K562 (cell line): ENCODE measurements at regions not wholly inside any gene's neighbourhood (a gene's known extent, or its start where the extent isn't known, plus 50 kb on each side); places are given as distances from the start of the nearest gene placed in this dataset.

Experiments
- ATAC-seq: fragments of 200-7000 bp; cut with Tn5 transposase; 3 replicates; pipeline ENCODE4 v1.9.1; 2020; ENCODE audit warnings: moderate library complexity
- BruUV-seq: library from RNA; stranded (reverse); fragments of 400-500 nt; replicated peaks from 2 replicates; lab custom pipeline; 2021; lab: Mats Ljungman, UMichigan
- CTCF ChIA-PET: fragments of 300-600 bp; formaldehyde crosslinking; extraction: SDS; loops from one replicate; lab custom pipeline; 2021; ENCODE audit warnings: low intra/inter-chr PET ratio; lab: Yijun Ruan, JAX
- POLR2A ChIA-PET: fragments of 300-600, 350-650 bp; sonication (Branson Sonifier 250); formaldehyde crosslinking; extraction: SDS; loops from one replicate; lab custom pipeline; 2021; ENCODE audit warnings: antibody characterized with exemption, inconsistent platforms; lab: Yijun Ruan, JAX
- DNase-seq, 4 experiments: peaks; one replicate each; pipeline versions ENCODE4 v3.0.0 to v3.0.0-alpha.2; 2011 to 2018; ENCODE audit warnings: low spot score in 3 of 4, mixed read lengths in 3 of 4; ENCODE audit errors: extremely low read depth in 1 of 4
- FAIRE-seq: peaks from 2 replicates; lab custom pipeline; 2011; peaks lifted over from hg19 to GRCh38; lab: Jason Lieb, UNC
- H2AFZ ChIP-seq: 2 replicates; pipeline ENCODE4 v1.6.0; 2011; ENCODE audit warnings: low read depth, low read length, control low read depth, inconsistent platforms
- H3K27ac ChIP-seq: fragments of 200-600 bp; 3 replicates; pipeline ENCODE4 v1.8.0; 2011; ENCODE audit warnings: low read depth, mild to moderate bottlenecking, control low read depth, inconsistent platforms, low read length, moderate library complexity, mixed read lengths; ENCODE audit errors: extremely low read depth
- H3K27me3 ChIP-seq, 2 experiments: fragments of 300-600 bp in 1 of 2; 2 replicates in 1 of 2; 3 replicates in 1 of 2; pipeline versions ENCODE4 v1.6.0 to v1.8.0; 2011; ENCODE audit warnings: inconsistent platforms in 2 of 2, low read length in 2 of 2, mild to moderate bottlenecking in 1 of 2, mixed read lengths in 1 of 2, moderate library complexity in 1 of 2; ENCODE audit not compliant: control insufficient read depth in 2 of 2, insufficient read depth in 2 of 2
- H3K36me3 ChIP-seq: fragments of 300-600 bp; 3 replicates; pipeline ENCODE4 v1.8.0; 2011; ENCODE audit warnings: mild to moderate bottlenecking, low read length, inconsistent platforms; ENCODE audit not compliant: control insufficient read depth, insufficient read depth
- H3K4me1 ChIP-seq, 2 experiments: fragments of 200-600 bp in 1 of 2; replicated peaks in 1 of 2; 2 replicates in 1 of 2; 3 replicates in 1 of 2; pipeline versions ENCODE4 v1.5.1 to v1.8.0; 2011; ENCODE audit warnings: inconsistent platforms in 2 of 2, low read length in 2 of 2, mild to moderate bottlenecking in 1 of 2, mixed read lengths in 1 of 2, moderate library complexity in 1 of 2; ENCODE audit not compliant: control insufficient read depth in 2 of 2, insufficient read depth in 2 of 2
- H3K4me2 ChIP-seq: 2 replicates; pipeline ENCODE4 v1.6.1; 2011; ENCODE audit warnings: low read length, control low read depth, inconsistent platforms, mixed read lengths; ENCODE audit not compliant: insufficient read depth
- H3K4me3 ChIP-seq: fragments of 200-600 bp; sonication (generic), shearing (Covaris generic); 2 replicates; pipeline ENCODE4 v1.5.1; 2016; ENCODE audit warnings: control low read depth, inconsistent platforms
- H3K79me2 ChIP-seq: fragments of 200-600 bp; 3 replicates; pipeline ENCODE4 v1.8.0; 2011; ENCODE audit warnings: low read length, inconsistent platforms; ENCODE audit not compliant: control insufficient read depth, insufficient read depth
- H3K9ac ChIP-seq, 2 experiments: 2 replicates each; pipeline versions ENCODE4 v1.6.0 to v1.6.1; 2011; ENCODE audit warnings: low read depth in 2 of 2, low read length in 2 of 2, control low read depth in 1 of 2, inconsistent platforms in 1 of 2, mild to moderate bottlenecking in 1 of 2, mixed read lengths in 1 of 2; ENCODE audit not compliant: insufficient read depth in 1 of 2
- H3K9me1 ChIP-seq: one replicate; pipeline ENCODE4 v1.6.0; 2011; ENCODE audit warnings: inconsistent platforms, mild to moderate bottlenecking, low read length, moderate library complexity; ENCODE audit not compliant: control insufficient read depth, insufficient read depth
- H3K9me3 ChIP-seq: replicated peaks from 2 replicates; pipeline ENCODE4 v1.5.1; 2011; ENCODE audit warnings: low read depth, low read length, inconsistent platforms; ENCODE audit not compliant: control insufficient read depth, insufficient read depth
- H4K20me1 ChIP-seq: replicated peaks from 2 replicates; pipeline ENCODE4 v1.6.1; 2011; ENCODE audit warnings: low read length, inconsistent platforms, mixed read lengths; ENCODE audit not compliant: control insufficient read depth, insufficient read depth
- CSDE1 ChIP-seq, 2 experiments: fragments of 450-650 bp; IDR thresholded peaks; 2 replicates each; pipeline ENCODE4 v1.6.1; 2016; ENCODE audit warnings: mild to moderate bottlenecking in 1 of 2
- NR2F6 ChIP-seq: fragments of 450-650 bp; formaldehyde crosslinking; IDR thresholded peaks from 2 replicates; pipeline ENCODE4 v1.4.0; 2020; ENCODE audit warnings: mild to moderate bottlenecking
- SREBF2 ChIP-seq: sonication (generic); formaldehyde crosslinking; IDR thresholded peaks from 2 replicates; pipeline ENCODE4 v1.4.0; 2020; ENCODE audit warnings: mild to moderate bottlenecking, missing genetic modification reagents
- TCF7 ChIP-seq: sonication (generic); IDR thresholded peaks from 2 replicates; pipeline ENCODE4 v1.6.1; 2016; ENCODE audit warnings: antibody characterized with exemption, borderline replicate concordance
- ZNF551 ChIP-seq: fragments of 250-450 bp; sonication (Bioruptor Pico); IDR thresholded peaks from 2 replicates; pipeline ENCODE4 v1.5.0; 2021; ENCODE audit warnings: mild to moderate bottlenecking, moderate library complexity
- WGBS: fragments of 100-300 bp; shearing (Covaris generic); methylation state at CpG from one replicate; pipeline ENCODE4 v1.1.6; 2016; ENCODE audit warnings: low coverage, mixed read lengths; ENCODE audit not compliant: insufficient coverage; ENCODE audit errors: missing lambda C conversion rate; 5-methylcytosine and 5-hydroxymethylcytosine counted together
- in situ Hi-C: fragments of 300-500 bp; cut with MboI; formaldehyde crosslinking; loops from 4 replicates; pipeline ENCODE4 v1.15.0; 2018; ENCODE audit warnings: inconsistent platforms, mixed read lengths
- intact Hi-C: fragments of 100-400 bp; cut with micrococcal nuclease; formaldehyde crosslinking; loops from 2 replicates; pipeline ENCODE4 v1.14.2; 2022
- TF ChIP-seq, protein P1 (sequence below): sonication (generic); formaldehyde crosslinking; IDR thresholded peaks from 2 replicates; pipeline ENCODE4 v1.8.1; 2023; ENCODE audit warnings: mild to moderate bottlenecking, missing genetic modification reagents
- TF ChIP-seq, protein P2 (sequence below): sonication (generic); formaldehyde crosslinking; IDR thresholded peaks from 2 replicates; pipeline ENCODE4 v1.8.0; 2022; ENCODE audit warnings: mild to moderate bottlenecking, missing genetic modification reagents
- TF ChIP-seq, protein P3 (sequence below): fragments of 450-650 bp; IDR thresholded peaks from 2 replicates; pipeline ENCODE4 v1.6.1; 2018; ENCODE audit warnings: mild to moderate bottlenecking, low read depth; ENCODE audit not compliant: partially characterized antibody
- TF ChIP-seq, protein P4 (sequence below): fragments of 200-800 bp; sonication (Bioruptor generic); IDR thresholded peaks from 2 replicates; pipeline ENCODE4 v1.6.1; 2017; ENCODE audit warnings: missing genetic modification characterization, missing compliant biosample characterization

- H3K9me1 ChIP-seq: no peaks in the 10 kb centered on the region
- no TSS peak for BruUV-seq
- H4K20me1 ChIP-seq: no peaks in the 10 kb centered on the region
- H3K4me1 ChIP-seq: no peaks in the 10 kb centered on the region
- H3K9me3 ChIP-seq: no peaks in the 10 kb centered on the region
- CTCF ChIA-PET: no interaction called here
- intact Hi-C loops: loop anchor here (5.0 kb wide), 1 partner anchor 248 kb away; the partner anchor contains the start of gene SNX18
- H3K27me3 ChIP-seq: no peaks in the 10 kb centered on the region
- POLR2A ChIA-PET: interaction anchor here (0.6 to 1.5 kb wide), 2 partner anchors 27 to 29 kb away, joined by 3 to 4 read pairs; no protein-coding TSS in a partner anchor
- 51% methylated on average over 5 of the region's 5 CpGs for WGBS
- TF ChIP-seq SREBF2 (CRISPR knock-in tag): no peak
- TF ChIP-seq, protein P1, sequence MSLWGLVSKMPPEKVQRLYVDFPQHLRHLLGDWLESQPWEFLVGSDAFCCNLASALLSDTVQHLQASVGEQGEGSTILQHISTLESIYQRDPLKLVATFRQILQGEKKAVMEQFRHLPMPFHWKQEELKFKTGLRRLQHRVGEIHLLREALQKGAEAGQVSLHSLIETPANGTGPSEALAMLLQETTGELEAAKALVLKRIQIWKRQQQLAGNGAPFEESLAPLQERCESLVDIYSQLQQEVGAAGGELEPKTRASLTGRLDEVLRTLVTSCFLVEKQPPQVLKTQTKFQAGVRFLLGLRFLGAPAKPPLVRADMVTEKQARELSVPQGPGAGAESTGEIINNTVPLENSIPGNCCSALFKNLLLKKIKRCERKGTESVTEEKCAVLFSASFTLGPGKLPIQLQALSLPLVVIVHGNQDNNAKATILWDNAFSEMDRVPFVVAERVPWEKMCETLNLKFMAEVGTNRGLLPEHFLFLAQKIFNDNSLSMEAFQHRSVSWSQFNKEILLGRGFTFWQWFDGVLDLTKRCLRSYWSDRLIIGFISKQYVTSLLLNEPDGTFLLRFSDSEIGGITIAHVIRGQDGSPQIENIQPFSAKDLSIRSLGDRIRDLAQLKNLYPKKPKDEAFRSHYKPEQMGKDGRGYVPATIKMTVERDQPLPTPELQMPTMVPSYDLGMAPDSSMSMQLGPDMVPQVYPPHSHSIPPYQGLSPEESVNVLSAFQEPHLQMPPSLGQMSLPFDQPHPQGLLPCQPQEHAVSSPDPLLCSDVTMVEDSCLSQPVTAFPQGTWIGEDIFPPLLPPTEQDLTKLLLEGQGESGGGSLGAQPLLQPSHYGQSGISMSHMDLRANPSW (CRISPR knock-in tag): no peak
- TF ChIP-seq TCF7: no peak
- TF ChIP-seq, protein P2, sequence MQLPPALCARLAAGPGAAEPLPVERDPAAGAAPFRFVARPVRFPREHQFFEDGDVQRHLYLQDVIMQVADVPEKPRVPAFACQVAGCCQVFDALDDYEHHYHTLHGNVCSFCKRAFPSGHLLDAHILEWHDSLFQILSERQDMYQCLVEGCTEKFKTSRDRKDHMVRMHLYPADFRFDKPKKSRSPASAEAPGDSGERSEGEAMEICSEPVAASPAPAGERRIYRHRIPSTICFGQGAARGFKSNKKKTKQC (CRISPR knock-in tag): no peak
- no peak for TF ChIP-seq ZNF551 (CRISPR knock-in tag)
- TF ChIP-seq, protein P3, sequence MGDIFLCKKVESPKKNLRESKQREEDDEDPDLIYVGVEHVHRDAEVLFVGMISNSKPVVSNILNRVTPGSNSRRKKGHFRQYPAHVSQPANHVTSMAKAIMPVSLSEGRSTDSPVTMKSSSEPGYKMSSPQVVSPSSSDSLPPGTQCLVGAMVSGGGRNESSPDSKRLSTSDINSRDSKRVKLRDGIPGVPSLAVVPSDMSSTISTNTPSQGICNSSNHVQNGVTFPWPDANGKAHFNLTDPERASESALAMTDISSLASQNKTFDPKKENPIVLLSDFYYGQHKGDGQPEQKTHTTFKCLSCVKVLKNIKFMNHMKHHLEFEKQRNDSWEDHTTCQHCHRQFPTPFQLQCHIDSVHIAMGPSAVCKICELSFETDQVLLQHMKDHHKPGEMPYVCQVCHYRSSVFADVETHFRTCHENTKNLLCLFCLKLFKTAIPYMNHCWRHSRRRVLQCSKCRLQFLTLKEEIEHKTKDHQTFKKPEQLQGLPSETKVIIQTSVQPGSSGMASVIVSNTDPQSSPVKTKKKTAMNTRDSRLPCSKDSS: no peak
- TF ChIP-seq, protein P4, sequence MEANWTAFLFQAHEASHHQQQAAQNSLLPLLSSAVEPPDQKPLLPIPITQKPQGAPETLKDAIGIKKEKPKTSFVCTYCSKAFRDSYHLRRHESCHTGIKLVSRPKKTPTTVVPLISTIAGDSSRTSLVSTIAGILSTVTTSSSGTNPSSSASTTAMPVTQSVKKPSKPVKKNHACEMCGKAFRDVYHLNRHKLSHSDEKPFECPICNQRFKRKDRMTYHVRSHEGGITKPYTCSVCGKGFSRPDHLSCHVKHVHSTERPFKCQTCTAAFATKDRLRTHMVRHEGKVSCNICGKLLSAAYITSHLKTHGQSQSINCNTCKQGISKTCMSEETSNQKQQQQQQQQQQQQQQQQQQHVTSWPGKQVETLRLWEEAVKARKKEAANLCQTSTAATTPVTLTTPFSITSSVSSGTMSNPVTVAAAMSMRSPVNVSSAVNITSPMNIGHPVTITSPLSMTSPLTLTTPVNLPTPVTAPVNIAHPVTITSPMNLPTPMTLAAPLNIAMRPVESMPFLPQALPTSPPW (CRISPR knock-in tag): no peak
- TF ChIP-seq NR2F6 (CRISPR knock-in tag): no peak
- no peak for TF ChIP-seq CSDE1 (IDR thresholded peaks at IDR 0.05)
- H2AFZ ChIP-seq: no peak overlapping the region
- no peak overlapping the region for H3K9ac ChIP-seq
- DNase-seq (no peak), ATAC-seq (no peak), FAIRE-seq (no peak)
- no peak overlapping the region for H3K27ac ChIP-seq
- in situ Hi-C loops: no loop called here
- H3K4me2 ChIP-seq: no peak overlapping the region
- H3K4me3 ChIP-seq: no peak overlapping the region
- H3K36me3 ChIP-seq: no peaks in the 10 kb centered on the region
- no peaks in the 10 kb centered on the region for H3K79me2 ChIP-seq
Measured at GRCh38 chr5:54765165-54766028, 220.0 kb downstream of the ESM1 start.
